AG10803 (cell line): ENCODE measurements at regions not wholly inside any gene's neighbourhood (a gene's known extent, or its start where the extent isn't known, plus 50 kb on each side); places are given as distances from the start of the nearest gene placed in this dataset.

ENCODE experiments used
- DNase-seq: peaks from one replicate; pipeline ENCODE4 v3.0.0; 2010; ENCODE audit warnings: low read depth
- H3K4me3 ChIP-seq: 2 replicates; pipeline ENCODE4 v1.5.1; 2011; ENCODE audit warnings: mild to moderate bottlenecking, low read length, control low read depth
- TF ChIP-seq, protein P1 (sequence below): conservative IDR thresholded peaks from 2 replicates; pipeline ENCODE4 v1.5.1; 2011; ENCODE audit warnings: mild to moderate bottlenecking, low read length, control low read depth, inconsistent platforms

- DNase-seq, result no peak
- no peak overlapping the region for H3K4me3 ChIP-seq
- TF ChIP-seq, protein P1, sequence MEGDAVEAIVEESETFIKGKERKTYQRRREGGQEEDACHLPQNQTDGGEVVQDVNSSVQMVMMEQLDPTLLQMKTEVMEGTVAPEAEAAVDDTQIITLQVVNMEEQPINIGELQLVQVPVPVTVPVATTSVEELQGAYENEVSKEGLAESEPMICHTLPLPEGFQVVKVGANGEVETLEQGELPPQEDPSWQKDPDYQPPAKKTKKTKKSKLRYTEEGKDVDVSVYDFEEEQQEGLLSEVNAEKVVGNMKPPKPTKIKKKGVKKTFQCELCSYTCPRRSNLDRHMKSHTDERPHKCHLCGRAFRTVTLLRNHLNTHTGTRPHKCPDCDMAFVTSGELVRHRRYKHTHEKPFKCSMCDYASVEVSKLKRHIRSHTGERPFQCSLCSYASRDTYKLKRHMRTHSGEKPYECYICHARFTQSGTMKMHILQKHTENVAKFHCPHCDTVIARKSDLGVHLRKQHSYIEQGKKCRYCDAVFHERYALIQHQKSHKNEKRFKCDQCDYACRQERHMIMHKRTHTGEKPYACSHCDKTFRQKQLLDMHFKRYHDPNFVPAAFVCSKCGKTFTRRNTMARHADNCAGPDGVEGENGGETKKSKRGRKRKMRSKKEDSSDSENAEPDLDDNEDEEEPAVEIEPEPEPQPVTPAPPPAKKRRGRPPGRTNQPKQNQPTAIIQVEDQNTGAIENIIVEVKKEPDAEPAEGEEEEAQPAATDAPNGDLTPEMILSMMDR, result no peak
Observed at GRCh38 chrX:34437586-34437985, 219.5 kb downstream of the TMEM47 start.

DNA sequence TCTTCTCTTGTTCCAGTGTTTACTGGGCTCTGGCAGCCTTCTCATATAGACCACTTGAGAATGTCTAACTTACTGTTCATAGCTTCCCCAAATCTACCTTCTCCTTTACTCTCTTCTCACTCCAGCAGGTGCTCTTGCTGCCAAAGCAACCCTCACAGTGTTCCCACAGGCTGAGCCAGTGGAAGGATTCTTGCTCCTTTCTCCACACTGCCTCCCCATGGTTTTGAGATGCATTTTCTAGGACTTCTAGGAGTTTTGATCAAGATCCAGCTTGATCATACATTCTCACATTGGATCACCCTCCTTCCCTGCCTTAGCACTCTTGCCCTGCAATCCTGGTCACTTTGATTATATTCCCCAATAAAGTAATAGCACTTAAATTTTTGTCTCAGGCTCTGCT is 230.8 kb downstream of the TMEM47 start:
- no peak for DNase-seq
- TF ChIP-seq, protein P1, result no peak
- no peak overlapping the region for H3K4me3 ChIP-seq

DNA sequence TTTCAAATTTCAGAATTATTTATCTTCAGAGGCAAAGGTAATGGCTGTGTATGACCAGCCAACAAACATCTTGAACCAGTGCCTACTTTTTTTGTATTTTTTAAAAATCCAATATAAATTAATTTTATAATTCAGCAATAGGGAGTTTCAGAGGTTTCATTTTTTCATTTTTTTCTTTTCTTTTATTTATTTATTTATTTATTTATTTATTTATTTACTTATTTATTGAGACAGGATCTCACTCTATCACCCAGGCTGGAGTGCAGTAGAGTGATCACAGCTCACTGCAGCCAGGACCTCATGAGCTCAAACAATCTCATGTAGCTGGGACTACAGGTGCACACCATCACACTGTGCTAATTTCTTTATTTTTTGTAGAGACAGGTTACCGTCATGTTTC is 250.5 kb downstream of the TMEM47 start:
- TF ChIP-seq, protein P1, result no peak
- no peak overlapping the region for H3K4me3 ChIP-seq
- no peak for DNase-seq

DNA sequence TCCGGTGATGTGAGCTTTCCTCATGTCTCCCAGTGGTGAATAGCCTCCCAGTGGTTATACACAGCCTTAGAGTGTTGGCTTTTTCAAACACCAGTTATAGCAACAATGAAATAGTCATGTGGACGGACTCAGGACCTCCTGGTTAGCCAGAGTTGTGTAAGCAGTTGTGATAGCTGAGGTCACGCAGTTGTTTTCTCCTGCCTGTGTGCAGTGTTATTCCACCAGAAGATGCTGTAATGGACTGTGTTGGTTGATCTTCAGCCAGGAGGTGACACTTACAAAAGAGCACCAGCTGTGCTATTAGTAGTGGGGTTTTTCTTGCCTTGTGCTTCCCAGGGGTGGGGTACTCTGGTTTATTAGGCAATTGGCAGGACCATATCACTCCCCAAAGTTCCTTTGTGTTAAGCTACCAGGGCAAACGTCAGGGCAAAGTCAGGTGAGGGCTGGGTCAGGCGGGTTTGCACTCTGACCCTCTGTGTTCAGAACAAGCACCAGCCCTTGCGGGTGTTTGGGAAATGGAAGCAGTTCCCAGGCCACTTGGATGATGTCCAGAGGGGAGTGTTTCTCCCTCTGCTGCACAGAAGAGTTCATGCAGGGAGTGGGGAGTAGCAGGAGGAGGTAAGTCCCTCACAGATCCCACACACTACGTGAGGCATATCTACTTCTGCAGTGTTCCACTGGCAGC is 252.6 kb downstream of the TMEM47 start:
- DNase-seq, result no peak

DNA sequence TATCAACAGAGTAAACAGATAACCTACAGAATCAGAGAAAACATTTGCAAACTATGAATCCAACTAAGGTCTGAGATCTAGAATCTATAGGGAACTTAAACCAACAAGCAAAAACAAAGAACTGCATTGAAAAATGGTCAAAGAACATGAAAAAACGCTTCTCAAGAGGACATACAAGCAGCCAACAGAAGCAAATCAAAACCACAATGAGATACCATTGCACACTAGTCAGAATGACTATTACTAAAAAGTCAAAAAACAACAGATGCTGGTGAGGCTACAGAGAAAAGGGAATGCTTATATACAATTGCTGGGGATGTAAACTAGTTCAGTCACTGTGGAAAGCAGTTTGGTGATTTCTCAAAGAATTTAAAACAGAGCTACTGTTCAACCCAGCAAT is 255.7 kb downstream of the TMEM47 start:
- no peak overlapping the region for H3K4me3 ChIP-seq
- no peak for DNase-seq
- TF ChIP-seq, protein P1, result no peak

More for the DNA sequence above, 252.6 kb downstream of the TMEM47 start:
- TF ChIP-seq, protein P1, result no peak
- no peak overlapping the region for H3K4me3 ChIP-seq

DNA sequence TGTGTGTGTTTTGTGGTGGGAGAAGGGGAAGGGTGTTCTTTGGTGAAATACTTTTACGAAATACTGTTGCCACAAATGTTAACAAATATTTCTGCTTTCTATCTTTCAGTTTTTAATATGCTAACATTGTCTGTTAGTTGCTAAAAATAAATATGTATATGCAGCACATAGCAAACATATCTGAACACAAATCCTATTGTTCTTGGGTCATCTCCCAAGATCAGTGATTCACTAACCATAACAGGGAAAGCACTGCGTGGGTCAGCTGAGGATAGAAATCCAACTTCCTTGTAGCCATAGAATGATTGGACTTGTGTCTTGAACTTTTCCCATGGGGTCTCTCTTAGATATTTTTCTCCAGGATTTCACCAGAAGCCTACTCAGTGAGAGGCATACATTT is 250.3 kb upstream of the FAM47A start:
- no peak overlapping the region for H3K4me3 ChIP-seq
- DNase-seq, result peak; percentile 18
- TF ChIP-seq, protein P1, result no peak

DNA sequence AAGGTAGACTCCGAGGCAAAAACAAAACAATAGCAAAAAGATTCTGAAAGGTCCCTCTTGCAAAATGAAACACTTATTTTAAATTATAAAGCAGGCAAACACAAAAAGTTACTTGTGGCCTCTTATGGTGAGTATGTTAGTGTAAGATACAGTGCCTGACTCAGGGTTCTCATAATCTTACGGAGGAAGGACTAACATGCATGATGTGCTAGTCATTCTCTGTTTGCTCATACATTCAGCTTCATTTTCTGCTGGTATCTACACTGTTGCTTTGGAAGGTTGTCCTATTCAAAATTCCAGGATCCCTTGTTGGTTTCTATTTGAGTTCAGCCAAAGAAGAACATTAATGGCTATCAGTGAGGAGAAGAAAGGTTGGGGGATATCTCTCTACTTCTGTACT is 249.1 kb upstream of the FAM47A start:
- DNase-seq, result no peak
- TF ChIP-seq, protein P1, result no peak
- H3K4me3 ChIP-seq, result no peak overlapping the region
